Naive thymus-derived CD4-positive, alpha-beta T cell (primary cell): ENCODE measurements at regions not wholly inside any gene's neighbourhood (a gene's known extent, or its start where the extent isn't known, plus 50 kb on each side); places are given as distances from the start of the nearest gene placed in this dataset.
A peak's percentile ranks its signal among the peaks of the same experiment; 100 is the strongest.

ENCODE experiments used
- ATAC-seq: fragments of 150-1000 bp; cut with Tn5 transposase; 2 replicates; pipeline ENCODE4 v1.10.0; 2021; ENCODE audit warnings: mild to moderate bottlenecking, moderate library complexity
- CTCF ChIA-PET: fragments of 350-600 bp; sonication (Branson Sonifier 250); formaldehyde crosslinking; loops from one replicate; lab custom pipeline; 2021; ENCODE audit warnings: antibody characterized with exemption; lab: Charles Lee
- POLR2A ChIA-PET: fragments of 350-600 bp; sonication (Branson Sonifier 250); formaldehyde crosslinking; loops from one replicate; lab custom pipeline; 2021; ENCODE audit warnings: antibody characterized with exemption, inconsistent platforms; lab: Charles Lee
- DNase-seq, 9 donors: peaks; one replicate each; pipeline versions ENCODE4 v3.0.0 to v3.0.0-alpha.2; 2020 to 2022; ENCODE audit warnings: mixed read lengths in 1 of 9
- H3K27ac ChIP-seq: one replicate; pipeline ENCODE4 v1.7.0; 2013; ENCODE audit warnings: mild to moderate bottlenecking, low read depth, low read length, moderate library complexity
- H3K27me3 ChIP-seq, 2 donors: one replicate each; pipeline ENCODE4 v1.7.0; 2013; ENCODE audit warnings: low read length in 2 of 2, mild to moderate bottlenecking in 2 of 2, moderate library complexity in 2 of 2; ENCODE audit not compliant: control insufficient read depth in 2 of 2, insufficient read depth in 2 of 2
- H3K36me3 ChIP-seq, 3 experiments: 1 replicate in 2 of 3; 2 replicates in 1 of 3; pipeline ENCODE4 v1.7.0; 2013; ENCODE audit warnings: low read length in 3 of 3, mild to moderate bottlenecking in 3 of 3, moderate library complexity in 1 of 3; ENCODE audit not compliant: insufficient read depth in 3 of 3, control insufficient read depth in 2 of 3
- H3K4me1 ChIP-seq, 2 donors: one replicate each; pipeline ENCODE4 v1.7.0; 2013; ENCODE audit warnings: low read length in 2 of 2, mild to moderate bottlenecking in 2 of 2, moderate library complexity in 1 of 2; ENCODE audit not compliant: control insufficient read depth in 2 of 2, insufficient read depth in 2 of 2
- H3K4me3 ChIP-seq: 2 replicates; pipeline ENCODE4 v1.7.0; 2013; ENCODE audit warnings: mild to moderate bottlenecking, low read length
- H3K9me3 ChIP-seq, 3 experiments: 1 replicate in 2 of 3; 2 replicates in 1 of 3; pipeline ENCODE4 v1.7.0; 2013; ENCODE audit warnings: low read length in 3 of 3; ENCODE audit not compliant: control insufficient read depth in 2 of 3
- H3K27ac Mint-ChIP-seq, 9 donors: one replicate each; pipeline ENCODE4 v1.8.0; 2020 to 2022; ENCODE audit warnings: mixed read lengths in 9 of 9, mild to moderate bottlenecking in 8 of 9, moderate library complexity in 5 of 9, inconsistent platforms in 2 of 9
- H3K27me3 Mint-ChIP-seq, 5 donors: one replicate each; pipeline ENCODE4 v1.8.0; 2021 to 2022; ENCODE audit warnings: mixed read lengths in 5 of 5, mild to moderate bottlenecking in 1 of 5
- H3K36me3 Mint-ChIP-seq, 5 donors: one replicate each; pipeline ENCODE4 v1.8.0; 2020 to 2022; ENCODE audit warnings: mixed read lengths in 5 of 5, mild to moderate bottlenecking in 3 of 5, inconsistent platforms in 1 of 5
- H3K4me1 Mint-ChIP-seq, 7 donors: one replicate each; pipeline ENCODE4 v1.8.0; 2020 to 2022; ENCODE audit warnings: mixed read lengths in 7 of 7, mild to moderate bottlenecking in 3 of 7, inconsistent platforms in 1 of 7
- H3K4me3 Mint-ChIP-seq, 10 donors: one replicate each; pipeline ENCODE4 v1.8.0; 2020 to 2022; ENCODE audit warnings: mild to moderate bottlenecking in 10 of 10, mixed read lengths in 10 of 10, moderate library complexity in 6 of 10, inconsistent platforms in 2 of 10
- H3K9me3 Mint-ChIP-seq, 11 donors: one replicate each; pipeline ENCODE4 v1.8.0; 2020 to 2022; ENCODE audit warnings: mixed read lengths in 11 of 11, mild to moderate bottlenecking in 4 of 11, inconsistent platforms in 1 of 11, moderate library complexity in 1 of 11
- intact Hi-C, 2 donors: fragments of 100-400 bp; cut with micrococcal nuclease; formaldehyde crosslinking; loops; one replicate each; pipeline ENCODE4 v1.15.1; 2023

DNA sequence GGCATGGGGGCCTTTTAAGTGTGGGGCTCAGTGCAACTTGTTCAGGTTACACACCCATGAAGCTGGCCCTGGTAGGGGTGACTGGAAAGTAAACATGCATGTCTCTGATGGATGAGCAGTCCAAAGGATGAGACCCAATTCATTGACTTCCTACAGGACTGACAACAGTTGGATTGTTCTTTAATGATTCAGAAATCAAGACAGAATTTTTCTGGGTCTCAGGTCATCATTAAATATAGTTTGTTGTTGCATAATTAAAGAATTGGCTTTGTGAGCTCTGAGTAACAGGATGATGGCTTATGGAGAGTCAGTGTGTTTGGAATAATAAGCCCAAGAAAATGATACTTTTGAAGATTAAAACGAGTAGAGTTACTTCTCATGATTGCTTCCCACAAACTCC is 604.2 kb upstream of the CLINT1 start:
- Histone ChIP-seq H3K36me3 (no peaks in the 10 kb centered on the region), H3K27ac (no peak overlapping the region), H3K4me3 (no peak overlapping the region), H3K9me3 (no peaks in the 10 kb centered on the region), H3K4me1 (no peaks in the 10 kb centered on the region), H3K27me3 (no peaks in the 10 kb centered on the region)
- ATAC-seq (no peak), DNase-seq (no peak)
- ChIA-PET POLR2A (no interaction called here), CTCF (no interaction called here)
- peaks cover 0 to 3% (median 0%) of the 10 kb centered on the region in 11 donors for H3K9me3 Mint-ChIP-seq
- H3K4me1 Mint-ChIP-seq: peaks cover 0 to 10% (median 3%) of the 10 kb centered on the region in 7 donors
- no peak overlapping the region for H3K4me3 Mint-ChIP-seq
- intact Hi-C loops: no loop called here
- no peak overlapping the region for H3K27ac Mint-ChIP-seq
- H3K36me3 Mint-ChIP-seq: no peaks in the 10 kb centered on the region
- H3K27me3 Mint-ChIP-seq: no peaks in the 10 kb centered on the region

DNA sequence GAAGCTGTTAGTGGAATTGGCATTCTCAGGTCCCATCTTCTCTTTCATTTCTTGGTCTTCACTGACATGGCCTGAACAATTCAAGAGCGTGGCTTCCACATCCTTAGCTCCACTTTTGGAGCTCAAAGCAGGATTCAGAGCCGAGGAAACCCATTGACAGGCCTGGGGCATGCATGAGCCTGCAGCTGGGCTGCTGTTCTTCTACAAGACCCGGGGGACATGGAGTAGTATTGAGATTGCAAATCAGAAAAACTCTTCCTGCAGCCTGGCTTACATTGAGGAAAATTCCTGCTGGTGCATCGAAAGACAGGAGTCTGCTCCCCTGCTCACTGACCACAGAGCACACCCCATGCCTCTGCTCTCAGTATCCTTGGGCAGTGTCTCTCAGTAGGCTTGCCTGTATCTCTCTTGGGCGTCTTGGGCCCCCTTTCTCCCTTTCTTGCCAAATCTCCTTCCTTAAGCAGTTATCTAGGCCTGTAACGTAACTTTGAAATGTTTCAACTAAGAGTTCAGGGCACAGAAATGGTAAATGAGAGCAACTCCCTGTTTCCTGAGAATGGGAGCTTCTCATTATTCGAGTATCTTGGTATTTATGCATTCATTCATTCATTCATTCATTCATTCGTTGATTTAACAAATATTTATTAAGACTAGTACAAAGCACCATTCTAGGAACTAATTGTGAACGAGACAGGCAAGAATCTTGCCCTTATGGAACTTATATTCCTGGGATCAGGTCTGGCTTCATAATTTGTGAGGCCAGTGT is 603.6 kb upstream of the CLINT1 start:
- ChIA-PET POLR2A (no interaction called here), CTCF (no interaction called here)
- H3K9me3 ChIP-seq: no peaks in the 10 kb centered on the region
- intact Hi-C loops: no loop called here
- Mint-ChIP-seq H3K4me1 (peaks cover 0 to 10% (median 3%) of the 10 kb centered on the region in 7 donors), H3K9me3 (peaks cover 0 to 3% (median 0%) of the 10 kb centered on the region in 11 donors), H3K36me3 (no peaks in the 10 kb centered on the region), H3K4me3 (no peak overlapping the region), H3K27ac (no peak overlapping the region), H3K27me3 (no peaks in the 10 kb centered on the region)
- no peak overlapping the region for H3K4me3 ChIP-seq
- ATAC-seq: no peak
- no peaks in the 10 kb centered on the region for H3K4me1 ChIP-seq
- no peaks in the 10 kb centered on the region for H3K36me3 ChIP-seq
- no peak overlapping the region for H3K27ac ChIP-seq
- no peaks in the 10 kb centered on the region for H3K27me3 ChIP-seq
- no peak for DNase-seq

DNA sequence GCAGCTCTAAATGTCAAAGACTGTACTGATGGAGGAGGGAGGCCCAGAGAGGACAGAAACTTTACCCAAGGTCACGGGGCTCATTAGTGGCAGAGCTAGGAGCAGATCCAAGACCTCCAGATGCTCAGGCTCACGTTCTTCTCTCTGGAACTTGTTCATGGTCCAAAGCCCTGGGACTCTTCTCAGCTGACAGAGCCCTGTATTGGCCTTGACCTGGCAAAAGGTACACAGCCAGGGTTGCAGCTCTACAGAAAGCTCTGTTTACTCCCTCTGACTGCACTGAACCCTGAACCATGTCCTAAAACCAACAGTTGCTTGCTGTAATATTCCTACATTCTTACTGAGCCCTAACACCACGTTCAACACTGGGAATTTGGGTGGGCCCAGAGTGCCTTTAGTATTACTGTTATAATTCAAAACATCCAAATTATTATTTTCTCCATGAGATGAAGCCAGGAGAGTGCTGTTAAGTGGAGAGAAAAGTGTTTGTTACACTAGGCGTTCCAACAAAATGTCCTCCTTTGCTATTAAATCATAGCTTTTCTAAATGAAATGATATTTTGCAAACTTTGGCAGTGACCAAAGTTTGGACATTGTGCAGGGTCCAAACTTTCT is 602.4 kb upstream of the CLINT1 start:
- intact Hi-C loops: no loop called here
- CTCF ChIA-PET: no interaction called here
- H3K36me3 Mint-ChIP-seq: no peaks in the 10 kb centered on the region

DNA sequence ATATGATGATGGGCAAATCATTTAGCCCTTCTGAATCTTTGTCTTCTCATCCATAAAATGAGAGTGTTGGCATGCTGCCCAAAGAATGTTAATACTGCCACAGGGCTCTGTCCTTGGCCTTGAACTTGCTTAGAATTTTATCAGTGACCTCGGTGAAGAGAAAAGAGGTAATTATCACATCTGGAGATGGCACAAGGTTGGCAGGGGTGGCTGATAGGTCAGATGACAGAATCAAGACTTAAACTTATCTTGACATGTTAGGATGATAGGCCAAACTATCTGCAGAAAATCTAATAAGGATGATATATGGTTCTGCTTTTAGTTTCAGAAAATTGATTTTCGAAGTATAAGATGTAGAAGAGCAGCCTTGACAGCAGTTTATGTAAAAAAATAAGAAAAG is 599.1 kb upstream of the CLINT1 start:
- no peaks in the 10 kb centered on the region for H3K36me3 ChIP-seq
- H3K27me3 ChIP-seq: no peaks in the 10 kb centered on the region
- no peaks in the 10 kb centered on the region for H3K36me3 Mint-ChIP-seq
- H3K27me3 Mint-ChIP-seq: no peaks in the 10 kb centered on the region
- no peaks in the 10 kb centered on the region for H3K9me3 Mint-ChIP-seq
- no peak overlapping the region for H3K27ac ChIP-seq
- H3K9me3 ChIP-seq: no peaks in the 10 kb centered on the region
- CTCF ChIA-PET: no interaction called here
- intact Hi-C loops: no loop called here
- H3K27ac Mint-ChIP-seq: peak overlapping the region in 1 of 9 donors; percentile 21
- H3K4me3 Mint-ChIP-seq: no peak overlapping the region
- H3K4me3 ChIP-seq: no peak overlapping the region
- no peak for ATAC-seq
- POLR2A ChIA-PET: no interaction called here
- H3K4me1 ChIP-seq: no peaks in the 10 kb centered on the region
- no peak for DNase-seq
- H3K4me1 Mint-ChIP-seq: no peaks in the 10 kb centered on the region

More for the DNA sequence above, 602.4 kb upstream of the CLINT1 start:
- Histone ChIP-seq H3K4me3 (no peak overlapping the region), H3K36me3 (no peaks in the 10 kb centered on the region), H3K9me3 (no peaks in the 10 kb centered on the region), H3K27me3 (no peaks in the 10 kb centered on the region), H3K4me1 (no peaks in the 10 kb centered on the region), H3K27ac (no peak overlapping the region)
- H3K4me3 Mint-ChIP-seq: no peak overlapping the region
- POLR2A ChIA-PET: no interaction called here
- no peak for DNase-seq
- H3K27me3 Mint-ChIP-seq: no peaks in the 10 kb centered on the region
- H3K9me3 Mint-ChIP-seq: peaks cover 0 to 3% (median 0%) of the 10 kb centered on the region in 11 donors
- no peak overlapping the region for H3K27ac Mint-ChIP-seq
- no peak for ATAC-seq
- peaks cover 0 to 10% (median 3%) of the 10 kb centered on the region in 7 donors for H3K4me1 Mint-ChIP-seq

DNA sequence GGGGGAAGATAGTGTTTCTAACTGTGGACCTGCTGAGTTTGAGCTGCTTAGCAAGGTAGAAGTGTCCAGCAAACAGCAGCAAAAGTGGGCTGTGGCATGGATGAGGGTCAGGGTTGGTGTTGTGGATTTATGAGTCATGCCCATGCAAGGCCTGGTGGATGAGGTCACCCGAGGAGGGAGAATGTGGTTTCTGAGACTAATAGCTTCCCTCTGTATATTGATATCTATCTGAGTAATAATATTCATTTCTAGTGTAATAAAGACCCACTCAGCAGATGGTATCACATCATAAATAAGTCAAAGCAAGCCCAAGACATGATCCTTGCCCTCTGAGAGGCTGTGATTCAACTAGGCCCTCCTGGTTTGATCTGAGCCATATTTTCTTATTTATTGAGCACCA is 597.8 kb upstream of the CLINT1 start:
- no peak overlapping the region for H3K27ac Mint-ChIP-seq
- Histone ChIP-seq H3K9me3 (no peaks in the 10 kb centered on the region), H3K4me3 (no peak overlapping the region), H3K4me1 (no peaks in the 10 kb centered on the region), H3K27ac (no peak overlapping the region), H3K27me3 (no peaks in the 10 kb centered on the region), H3K36me3 (no peaks in the 10 kb centered on the region)
- no peak overlapping the region for H3K4me3 Mint-ChIP-seq
- ATAC-seq: no peak
- peaks cover 0 to 1% (median 0%) of the 10 kb centered on the region in 11 donors for H3K9me3 Mint-ChIP-seq
- POLR2A ChIA-PET: no interaction called here
- no peaks in the 10 kb centered on the region for H3K27me3 Mint-ChIP-seq
- DNase-seq: no peak
- CTCF ChIA-PET: no interaction called here
- no peaks in the 10 kb centered on the region for H3K36me3 Mint-ChIP-seq
- intact Hi-C loops: no loop called here
- H3K4me1 Mint-ChIP-seq: no peaks in the 10 kb centered on the region

DNA sequence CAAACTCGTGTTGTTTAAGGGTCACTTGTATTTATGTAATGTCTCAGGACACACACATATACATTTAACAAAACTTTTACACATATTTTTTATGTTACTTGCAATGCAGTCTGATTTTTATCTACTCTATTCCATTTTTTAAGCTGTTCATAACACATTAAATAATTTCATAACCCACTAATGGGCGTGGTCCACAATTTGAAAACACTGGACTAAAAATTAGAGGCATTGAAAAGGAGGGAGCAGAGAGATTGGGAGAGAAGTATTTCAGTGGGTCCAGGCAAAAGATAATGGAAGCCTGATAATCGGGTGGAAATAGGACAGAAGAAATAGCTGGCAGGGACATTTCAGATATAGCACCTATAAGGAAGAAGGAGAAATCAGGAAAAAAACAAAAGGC is 597.3 kb upstream of the CLINT1 start:
- CTCF ChIA-PET: no interaction called here
- intact Hi-C loops: no loop called here
- POLR2A ChIA-PET: no interaction called here

More for the DNA sequence above, 597.3 kb upstream of the CLINT1 start:
- no peaks in the 10 kb centered on the region for H3K4me1 Mint-ChIP-seq
- no peak overlapping the region for H3K4me3 Mint-ChIP-seq
- no peaks in the 10 kb centered on the region for H3K27me3 ChIP-seq
- H3K4me1 ChIP-seq: no peaks in the 10 kb centered on the region
- H3K36me3 ChIP-seq: no peaks in the 10 kb centered on the region
- no peak for DNase-seq
- no peak overlapping the region for H3K27ac Mint-ChIP-seq
- no peaks in the 10 kb centered on the region for H3K27me3 Mint-ChIP-seq
- no peak overlapping the region for H3K4me3 ChIP-seq
- H3K9me3 ChIP-seq: no peaks in the 10 kb centered on the region
- no peak for ATAC-seq
- peaks cover 0 to 1% (median 0%) of the 10 kb centered on the region in 11 donors for H3K9me3 Mint-ChIP-seq
- H3K27ac ChIP-seq: no peak overlapping the region
- no peaks in the 10 kb centered on the region for H3K36me3 Mint-ChIP-seq
